ENCODE measurements at regions not wholly inside any gene's neighbourhood (a gene's known extent, or its start where the extent isn't known, plus 50 kb on each side); places are given as distances from the start of the nearest gene placed in this dataset.

- ChIA-PET POLR2A (no interaction called here), CTCF (no interaction called here)
- TF ChIP-seq, protein P1, sequence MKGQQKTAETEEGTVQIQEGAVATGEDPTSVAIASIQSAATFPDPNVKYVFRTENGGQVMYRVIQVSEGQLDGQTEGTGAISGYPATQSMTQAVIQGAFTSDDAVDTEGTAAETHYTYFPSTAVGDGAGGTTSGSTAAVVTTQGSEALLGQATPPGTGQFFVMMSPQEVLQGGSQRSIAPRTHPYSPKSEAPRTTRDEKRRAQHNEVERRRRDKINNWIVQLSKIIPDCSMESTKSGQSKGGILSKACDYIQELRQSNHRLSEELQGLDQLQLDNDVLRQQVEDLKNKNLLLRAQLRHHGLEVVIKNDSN (CRISPR knock-in tag; IDR thresholded peaks at IDR 0.05), result no peak
- TF ChIP-seq GABPB1 (CRISPR knock-in tag; IDR thresholded peaks at IDR 0.05), result no peak
- Mint-ChIP-seq H3K9me3 (peaks cover 41% of the 10 kb centered on the region), H3K27me3 (ENCODE audit: low read depth) (no peaks in the 10 kb centered on the region), H3K4me1 (no peaks in the 10 kb centered on the region), H3K27ac (no peak overlapping the region), H3K36me3 (peaks cover 29% of the 10 kb centered on the region), H3K4me3 (no peak overlapping the region)
- ATAC-seq (no peak), DNase-seq (ENCODE audit: low spot score) (no peak)
These were observed 798.4 kb downstream of the PCDH17 start for GRCh38 chr13:58429917-58430316.

DNA sequence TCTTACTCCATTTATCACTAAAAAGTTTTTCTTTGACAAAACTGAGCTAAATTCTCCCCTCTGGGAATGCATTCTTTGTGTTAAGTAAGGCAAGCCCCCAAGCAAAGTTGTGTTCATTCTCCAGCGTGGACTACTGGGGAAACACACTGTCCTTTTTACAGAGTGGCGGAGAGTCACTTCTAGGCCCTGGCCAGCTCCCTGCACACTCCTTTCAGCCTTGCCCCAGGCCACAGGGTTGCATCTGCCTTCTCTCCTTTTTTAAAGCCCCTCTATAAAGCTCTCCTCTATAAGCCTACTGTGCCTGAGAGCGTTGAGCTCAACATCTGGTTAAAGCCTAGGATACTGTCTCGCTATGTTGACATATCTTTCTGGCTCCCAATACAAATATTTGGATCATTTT lies 803.4 kb downstream of the PCDH17 start:
- POLR2A ChIA-PET, result interaction anchor here (0.6 kb wide), 1 partner anchor 59 kb away, joined by 3 read pairs; no protein-coding TSS in a partner anchor
- CTCF ChIA-PET, result no interaction called here
- H3K4me1 Mint-ChIP-seq, result no peaks in the 10 kb centered on the region
- TF ChIP-seq MXD4 (CRISPR knock-in tag; IDR thresholded peaks at IDR 0.05; ENCODE audit: borderline replicate concordance) (no peak), SOX15 (CRISPR knock-in tag; IDR thresholded peaks at IDR 0.05) (no peak), ZNF219 (CRISPR knock-in tag; IDR thresholded peaks at IDR 0.05; ENCODE audit: borderline replicate concordance) (no peak), TEAD4 (CRISPR knock-in tag; IDR thresholded peaks at IDR 0.05) (no peak), CTCF (IDR thresholded peaks at IDR 0.05) (no peak), FOXJ3 (CRISPR knock-in tag; IDR thresholded peaks at IDR 0.05; ENCODE audit: borderline replicate concordance) (no peak), ZNF396 (CRISPR knock-in tag; IDR thresholded peaks at IDR 0.05; ENCODE audit: borderline replicate concordance) (no peak), SMAD3 (CRISPR knock-in tag; IDR thresholded peaks at IDR 0.05; ENCODE audit: borderline replicate concordance) (no peak)
- H3K27me3 Mint-ChIP-seq (ENCODE audit: low read depth), result no peaks in the 10 kb centered on the region
- DNase-seq (ENCODE audit: low spot score), result no peak
- no peak overlapping the region for H3K27ac Mint-ChIP-seq
- H3K36me3 Mint-ChIP-seq, result peaks cover 9% of the 10 kb centered on the region
- no peak overlapping the region for H3K4me3 Mint-ChIP-seq
- peaks cover 12% of the 10 kb centered on the region for H3K9me3 Mint-ChIP-seq
- no peak for ATAC-seq

DNA sequence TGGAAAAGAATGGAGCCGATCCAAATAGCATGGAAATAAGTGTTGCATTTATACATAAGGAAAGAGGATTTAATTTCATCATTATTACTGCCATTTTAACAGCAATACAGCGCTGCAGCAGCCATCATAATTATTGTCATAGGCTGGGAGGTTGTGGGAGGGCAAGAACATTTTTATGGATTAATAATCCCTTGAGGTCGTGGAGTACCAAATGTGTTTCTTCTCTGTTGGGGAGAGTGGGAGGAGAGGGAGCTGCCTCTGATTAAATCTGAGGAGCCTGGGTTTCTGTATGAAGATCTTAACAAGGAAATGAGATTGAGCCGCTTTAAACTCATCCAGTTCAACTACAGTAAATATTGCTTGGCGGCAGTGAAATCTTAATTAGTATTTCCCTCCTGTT lies 805.9 kb downstream of the PCDH17 start:
- CTCF ChIA-PET, result no interaction called here
- peaks cover 3% of the 10 kb centered on the region; the same call in 1 of the 2 replicates for H3K27me3 Mint-ChIP-seq (ENCODE audit: low read depth)
- ATAC-seq, result no peak

More for the DNA sequence above, 805.9 kb downstream of the PCDH17 start:
- DNase-seq (ENCODE audit: low spot score), result no peak
- Mint-ChIP-seq H3K27ac (no peak overlapping the region), H3K36me3 (no peaks in the 10 kb centered on the region), H3K9me3 (no peaks in the 10 kb centered on the region), H3K4me1 (peaks cover 6% of the 10 kb centered on the region), H3K4me3 (no peak overlapping the region)
- POLR2A ChIA-PET, result no interaction called here
- no peak for TF ChIP-seq RELA (CRISPR knock-in tag; IDR thresholded peaks at IDR 0.05; ENCODE audit: borderline replicate concordance)
- TF ChIP-seq ZSCAN18 (CRISPR knock-in tag; IDR thresholded peaks at IDR 0.05), result no peak
- TF ChIP-seq FOXJ3 (CRISPR knock-in tag; IDR thresholded peaks at IDR 0.05; ENCODE audit: borderline replicate concordance), result no peak
- no peak for TF ChIP-seq EMX1 (CRISPR knock-in tag; IDR thresholded peaks at IDR 0.05)
- no peak for TF ChIP-seq E2F1 (CRISPR knock-in tag; IDR thresholded peaks at IDR 0.05)
- no peak for TF ChIP-seq FOXP1 (CRISPR knock-in tag; IDR thresholded peaks at IDR 0.05; ENCODE audit: borderline replicate concordance)
- TF ChIP-seq CBFB (CRISPR knock-in tag; IDR thresholded peaks at IDR 0.05; ENCODE audit: low read depth), result no peak
- no peak for TF ChIP-seq SMAD3 (CRISPR knock-in tag; IDR thresholded peaks at IDR 0.05; ENCODE audit: borderline replicate concordance)
- TF ChIP-seq TP53 (CRISPR knock-in tag; IDR thresholded peaks at IDR 0.05), result no peak
- no peak for TF ChIP-seq CTCF (IDR thresholded peaks at IDR 0.05)
- TF ChIP-seq, protein P2, sequence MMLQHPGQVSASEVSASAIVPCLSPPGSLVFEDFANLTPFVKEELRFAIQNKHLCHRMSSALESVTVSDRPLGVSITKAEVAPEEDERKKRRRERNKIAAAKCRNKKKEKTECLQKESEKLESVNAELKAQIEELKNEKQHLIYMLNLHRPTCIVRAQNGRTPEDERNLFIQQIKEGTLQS (CRISPR knock-in tag; conservative IDR thresholded peaks at IDR 0.05), result no peak
- no peak for TF ChIP-seq ZNF396 (CRISPR knock-in tag; IDR thresholded peaks at IDR 0.05; ENCODE audit: borderline replicate concordance)
- TF ChIP-seq ZNF416 (CRISPR knock-in tag; IDR thresholded peaks at IDR 0.05), result no peak
- TF ChIP-seq, protein P3, sequence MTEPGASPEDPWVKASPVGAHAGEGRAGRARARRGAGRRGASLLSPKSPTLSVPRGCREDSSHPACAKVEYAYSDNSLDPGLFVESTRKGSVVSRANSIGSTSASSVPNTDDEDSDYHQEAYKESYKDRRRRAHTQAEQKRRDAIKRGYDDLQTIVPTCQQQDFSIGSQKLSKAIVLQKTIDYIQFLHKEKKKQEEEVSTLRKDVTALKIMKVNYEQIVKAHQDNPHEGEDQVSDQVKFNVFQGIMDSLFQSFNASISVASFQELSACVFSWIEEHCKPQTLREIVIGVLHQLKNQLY (CRISPR knock-in tag; IDR thresholded peaks at IDR 0.05), result no peak
- no peak for TF ChIP-seq PRRX2 (CRISPR knock-in tag; IDR thresholded peaks at IDR 0.05)

Data from WTC11 (cell line).